GM15510 (cell line): ENCODE measurements at regions not wholly inside any gene's neighbourhood (a gene's known extent, or its start where the extent isn't known, plus 50 kb on each side); places are given as distances from the start of the nearest gene placed in this dataset.

Experiments
- POLR2A ChIP-seq: IDR thresholded peaks from 3 replicates; pipeline ENCODE4 v1.6.1; 2011; ENCODE audit warnings: borderline replicate concordance; ENCODE audit not compliant: insufficient read length; ENCODE audit errors: extremely low read depth

DNA sequence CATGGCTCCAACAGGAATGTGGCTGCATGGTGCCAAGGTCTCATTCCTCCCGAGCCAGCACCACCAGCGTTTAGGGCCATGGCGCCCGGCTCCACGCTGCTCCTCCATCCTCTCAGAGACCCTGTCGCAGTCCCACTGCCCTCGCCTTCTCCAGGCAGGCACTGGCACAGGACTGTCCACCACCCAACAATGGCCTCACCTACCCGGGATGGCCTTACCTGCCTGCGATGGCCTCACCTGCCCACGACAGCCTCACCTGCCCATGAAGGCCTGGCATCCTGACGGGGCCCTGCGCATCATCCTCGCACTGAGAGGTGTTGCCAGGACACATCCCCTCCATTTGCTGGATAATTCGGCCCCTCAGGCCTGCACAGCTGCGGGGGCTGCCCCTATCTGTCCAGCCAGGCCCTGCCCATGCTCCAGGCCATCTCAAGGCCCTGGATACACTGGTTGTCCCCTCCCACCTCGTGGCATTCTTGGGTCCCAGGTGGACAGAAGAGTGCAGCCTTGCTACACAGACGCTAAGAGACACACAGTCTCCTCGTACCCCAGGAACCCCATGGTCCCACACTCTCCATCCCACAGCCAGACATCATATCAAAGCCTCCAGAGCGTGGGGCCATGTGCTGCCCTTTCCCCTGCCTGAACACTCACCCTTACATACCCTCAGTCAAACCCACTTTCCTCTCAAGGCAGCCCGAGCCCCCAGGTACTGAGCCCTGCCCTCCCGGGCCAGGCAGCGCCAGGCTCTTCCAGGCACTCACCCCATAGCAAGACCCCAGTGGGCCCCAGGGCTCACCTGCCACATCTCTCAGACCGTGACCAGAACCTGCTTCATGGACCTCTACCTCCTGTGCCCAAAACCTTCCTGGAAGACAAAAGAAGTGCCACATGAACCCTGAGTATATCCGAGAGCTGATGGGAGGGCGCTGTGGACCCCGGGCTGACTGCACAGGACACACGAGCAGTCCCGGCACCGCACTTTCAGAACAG lies 268.6 kb downstream of the EIPR1 start:
- no peak for TF ChIP-seq POLR2A

DNA sequence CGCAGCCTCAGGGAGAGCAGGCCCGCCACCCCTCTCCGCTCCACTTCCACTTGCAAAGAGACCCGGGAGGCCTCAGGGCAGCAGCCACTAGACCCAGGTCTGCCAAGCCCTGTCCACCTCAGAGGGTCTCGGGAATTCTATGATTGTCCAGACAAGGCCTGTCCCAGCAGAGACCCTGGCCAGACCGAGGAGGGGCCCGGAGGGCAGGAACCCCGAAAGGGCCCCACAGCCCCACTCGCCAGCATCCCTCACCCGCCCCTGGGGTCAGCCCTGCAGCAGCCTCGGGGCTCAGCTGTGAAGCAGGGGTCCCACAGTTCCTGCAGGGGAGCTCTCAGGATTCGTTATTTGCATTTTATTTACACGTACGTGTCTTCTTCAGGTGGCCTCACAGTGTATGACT lies 269.5 kb downstream of the EIPR1 start:
- TF ChIP-seq POLR2A = no peak

DNA sequence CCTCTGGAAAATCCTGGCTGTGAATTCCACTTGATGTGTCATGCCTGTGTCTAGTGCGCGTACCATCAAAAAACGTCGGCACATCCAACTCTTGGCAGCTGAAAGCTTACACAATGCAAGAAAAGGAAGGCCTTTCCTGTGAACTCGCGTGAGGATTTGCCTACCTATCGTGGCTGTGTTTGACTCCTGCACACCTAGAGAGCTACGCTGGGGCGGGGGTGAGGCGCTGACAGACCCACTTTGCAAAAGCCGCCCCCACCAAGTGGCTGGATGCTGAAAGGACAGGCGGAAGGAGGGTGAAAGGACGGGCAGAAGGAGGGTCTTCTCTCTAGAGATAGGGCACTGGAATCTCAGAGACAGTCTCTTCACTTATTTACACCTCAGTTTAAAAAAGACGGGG lies 270.1 kb downstream of the EIPR1 start:
- TF ChIP-seq POLR2A = no peak

DNA sequence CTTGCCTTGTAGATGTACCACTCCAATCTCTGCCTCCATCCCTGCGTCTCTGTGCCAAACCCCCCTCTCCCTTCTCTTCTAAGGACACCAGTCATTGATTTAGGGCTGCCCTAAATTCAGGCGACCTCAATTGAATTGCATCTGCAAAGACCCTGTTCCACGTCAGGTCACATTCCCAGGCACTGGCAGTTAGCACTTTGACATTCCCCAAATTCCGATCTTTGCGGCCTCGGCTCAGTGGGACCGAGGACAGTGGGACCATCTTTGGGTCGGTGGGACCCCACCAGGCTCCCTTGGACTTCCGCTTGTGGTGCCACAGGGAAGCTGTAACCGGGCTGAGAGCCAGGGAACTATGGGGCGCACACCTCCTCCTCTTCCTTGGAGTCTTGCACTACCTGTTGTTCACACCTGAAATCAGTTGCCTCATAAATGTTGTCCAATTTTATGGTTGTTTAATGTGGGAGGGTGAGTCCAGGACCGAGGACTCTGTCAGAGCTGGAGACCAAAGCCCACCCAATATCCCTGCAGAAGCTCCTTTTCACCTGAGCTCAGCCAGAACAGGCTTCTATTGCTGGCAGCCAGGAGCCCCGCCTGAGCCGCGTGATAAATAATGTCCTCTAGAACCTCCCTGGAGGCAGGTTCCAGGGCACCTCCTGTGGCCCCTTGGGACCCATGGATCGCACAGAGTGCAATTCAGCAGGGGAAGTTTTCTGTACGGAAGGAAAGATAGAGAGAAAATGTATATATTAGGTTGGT lies 271.6 kb downstream of the EIPR1 start:
- no peak for TF ChIP-seq POLR2A

DNA sequence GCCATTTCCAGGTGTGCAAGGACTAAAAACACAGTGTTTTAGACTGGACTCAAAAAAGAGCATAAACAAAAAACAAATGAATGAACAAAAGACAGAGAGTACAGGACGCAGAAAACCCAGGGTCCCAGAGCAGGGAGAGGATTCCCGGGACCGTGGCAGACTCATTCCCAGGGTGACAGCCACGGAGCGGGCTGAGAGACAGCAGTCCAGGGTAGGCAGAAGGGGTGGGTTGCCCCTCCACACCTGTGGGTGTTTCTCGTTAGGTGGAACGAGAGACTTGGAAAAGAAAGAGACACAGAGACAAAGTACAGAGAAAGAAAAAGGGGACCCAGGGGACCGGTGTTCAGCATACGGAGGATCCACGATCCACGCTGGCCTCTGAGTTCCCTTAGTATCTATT lies 273.4 kb downstream of the EIPR1 start:
- no peak for TF ChIP-seq POLR2A

DNA sequence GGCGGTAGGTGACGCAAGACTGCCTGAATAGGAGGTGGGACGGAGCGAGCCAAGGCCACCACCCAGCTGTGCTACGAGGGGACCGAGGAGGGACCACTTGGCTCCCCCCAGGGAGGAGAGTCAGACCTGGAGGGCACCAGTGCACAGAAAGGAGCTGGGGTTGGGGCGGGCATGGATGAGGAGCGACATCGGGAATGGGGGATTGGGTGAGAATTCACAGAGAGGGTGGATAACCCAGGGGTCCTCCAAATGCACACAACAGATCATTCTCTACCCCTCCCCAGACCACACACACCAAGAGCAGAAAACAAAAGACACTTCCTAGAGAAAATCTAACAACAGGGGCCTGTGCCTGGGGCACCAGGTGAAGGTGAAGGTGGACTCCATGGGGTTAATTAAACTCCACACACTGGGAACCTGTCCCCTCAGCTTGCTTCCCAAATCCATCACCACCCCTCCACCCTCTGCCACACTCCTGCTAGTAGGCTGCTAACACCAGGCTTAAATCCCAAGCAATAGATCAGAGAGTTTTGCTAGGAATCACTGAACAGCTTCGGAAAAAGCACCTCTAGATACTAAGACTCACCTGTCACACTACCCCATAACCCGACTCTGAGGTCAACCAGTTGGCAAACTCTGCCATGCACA lies 274.6 kb downstream of the EIPR1 start:
- no peak for TF ChIP-seq POLR2A

DNA sequence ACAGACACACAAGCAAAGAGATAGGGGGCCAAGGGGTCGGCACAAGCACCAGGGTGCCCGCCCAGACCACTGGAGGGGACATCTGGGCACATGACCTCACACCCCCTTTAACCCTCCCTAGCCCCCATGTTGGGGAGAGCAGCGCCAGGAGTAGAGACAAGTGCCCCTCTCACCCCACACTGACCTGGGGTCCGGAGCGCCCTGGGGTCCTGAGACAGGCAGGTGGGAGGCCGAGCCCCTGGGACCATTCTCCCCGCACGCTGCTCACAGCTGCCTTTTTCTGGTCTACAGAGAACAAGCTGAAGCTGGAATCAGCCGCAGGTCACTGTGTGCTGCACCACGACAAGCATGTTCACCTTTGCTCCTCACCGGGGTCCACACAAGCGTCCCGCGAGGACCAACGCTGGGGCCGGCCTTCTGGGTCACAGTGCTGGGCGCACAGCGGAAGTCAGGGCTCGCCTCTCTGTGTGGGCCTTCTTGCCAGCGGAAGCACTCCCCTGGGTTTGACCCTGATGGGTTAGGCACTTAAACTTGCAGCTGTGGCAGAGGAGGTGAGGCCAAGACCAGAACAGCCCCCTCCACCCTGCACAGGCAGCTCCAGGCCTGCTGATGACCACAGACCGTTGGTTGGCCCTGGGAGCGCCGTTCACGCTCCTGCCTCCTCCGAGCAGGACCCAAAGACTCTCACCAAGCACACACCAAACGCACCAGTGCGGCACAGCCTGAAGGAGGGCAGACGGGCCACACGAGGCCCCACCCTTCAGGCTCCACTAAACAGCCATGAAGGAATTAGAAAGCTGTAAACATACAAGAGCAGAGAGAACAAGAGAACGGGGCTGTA lies 275.3 kb downstream of the EIPR1 start:
- no peak for TF ChIP-seq POLR2A

DNA sequence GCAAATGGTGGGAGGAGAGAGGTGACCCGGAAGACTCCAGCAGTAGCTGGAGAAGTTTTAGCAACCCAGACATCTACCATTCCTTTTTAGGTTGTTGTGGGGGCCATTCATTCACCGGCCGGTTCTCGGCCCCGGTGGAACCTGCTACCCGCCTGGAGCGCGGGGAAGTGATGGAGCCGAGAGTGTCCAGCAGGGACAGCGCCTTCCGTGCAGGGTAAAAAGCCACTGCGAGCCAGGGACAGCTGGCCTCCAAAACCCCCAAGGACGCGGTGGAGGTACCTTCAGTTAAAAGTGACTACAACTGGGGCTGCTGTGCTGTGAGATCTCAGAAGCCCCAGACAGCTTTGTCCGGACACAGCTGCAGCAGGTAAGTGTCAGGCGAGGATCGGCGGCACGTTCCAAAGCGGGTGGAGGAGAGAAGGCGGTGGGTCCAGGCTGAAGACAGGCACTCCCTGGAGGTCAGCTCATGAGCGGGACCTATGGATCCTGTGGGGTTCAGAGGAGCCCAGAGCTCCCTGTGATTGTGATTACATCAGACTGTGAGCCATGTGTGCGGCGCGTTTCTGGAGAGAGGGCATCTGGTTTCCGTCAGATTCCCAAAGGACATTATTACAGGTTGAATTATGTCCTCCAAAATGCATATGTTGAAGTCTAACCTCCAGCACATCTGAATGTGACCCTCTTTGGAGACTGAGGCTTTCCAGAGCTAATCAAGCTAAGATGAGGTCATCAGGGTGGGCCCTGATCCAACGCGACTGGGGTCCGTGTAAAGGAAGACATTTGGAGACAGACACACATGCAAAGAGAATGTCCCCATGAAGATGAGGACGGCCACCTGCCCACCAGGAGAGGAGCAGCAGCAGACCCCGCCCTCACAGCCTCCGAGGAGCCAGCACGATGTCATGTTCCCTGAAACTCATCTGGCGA lies 276.3 kb downstream of the EIPR1 start:
- no peak for TF ChIP-seq POLR2A

DNA sequence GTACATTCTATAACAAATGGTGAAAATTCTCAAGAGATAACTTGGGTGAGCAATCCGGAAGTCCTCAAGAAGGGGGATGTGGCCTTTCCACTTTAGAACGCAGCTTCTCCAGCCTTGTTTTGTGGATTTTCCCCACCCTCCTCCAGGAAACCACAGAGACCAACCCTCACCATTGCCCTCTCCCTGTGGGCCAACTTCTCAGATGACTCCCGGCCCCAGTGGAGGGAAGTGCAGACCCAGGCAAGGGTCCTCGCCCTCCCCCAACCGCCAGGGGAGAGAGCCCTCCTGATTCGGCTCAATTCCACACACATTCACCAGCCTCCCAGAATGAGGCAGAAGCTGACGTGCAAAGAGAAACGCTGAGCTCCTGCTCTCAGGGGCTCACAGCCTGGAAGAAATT lies 277.2 kb downstream of the EIPR1 start:
- no peak for TF ChIP-seq POLR2A

DNA sequence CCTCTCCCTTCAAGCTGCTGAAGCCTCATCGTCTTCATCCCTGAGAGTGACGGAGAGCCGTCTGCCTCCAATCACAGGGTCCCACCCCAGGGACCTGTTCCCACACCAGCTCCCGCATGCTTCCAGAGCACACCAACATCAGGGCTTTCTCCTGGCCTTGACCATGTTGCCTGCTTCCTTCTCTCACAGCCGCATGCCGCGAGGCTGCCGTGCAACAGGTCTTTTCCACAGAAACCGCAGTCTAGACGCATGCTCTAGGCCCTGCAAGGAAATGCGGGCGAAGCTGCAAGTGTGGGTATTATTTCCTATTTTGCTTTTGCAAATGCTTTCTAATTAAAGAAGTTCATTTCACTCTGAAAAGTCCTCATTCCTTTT lies 277.8 kb downstream of the EIPR1 start:
- no peak for TF ChIP-seq POLR2A

DNA sequence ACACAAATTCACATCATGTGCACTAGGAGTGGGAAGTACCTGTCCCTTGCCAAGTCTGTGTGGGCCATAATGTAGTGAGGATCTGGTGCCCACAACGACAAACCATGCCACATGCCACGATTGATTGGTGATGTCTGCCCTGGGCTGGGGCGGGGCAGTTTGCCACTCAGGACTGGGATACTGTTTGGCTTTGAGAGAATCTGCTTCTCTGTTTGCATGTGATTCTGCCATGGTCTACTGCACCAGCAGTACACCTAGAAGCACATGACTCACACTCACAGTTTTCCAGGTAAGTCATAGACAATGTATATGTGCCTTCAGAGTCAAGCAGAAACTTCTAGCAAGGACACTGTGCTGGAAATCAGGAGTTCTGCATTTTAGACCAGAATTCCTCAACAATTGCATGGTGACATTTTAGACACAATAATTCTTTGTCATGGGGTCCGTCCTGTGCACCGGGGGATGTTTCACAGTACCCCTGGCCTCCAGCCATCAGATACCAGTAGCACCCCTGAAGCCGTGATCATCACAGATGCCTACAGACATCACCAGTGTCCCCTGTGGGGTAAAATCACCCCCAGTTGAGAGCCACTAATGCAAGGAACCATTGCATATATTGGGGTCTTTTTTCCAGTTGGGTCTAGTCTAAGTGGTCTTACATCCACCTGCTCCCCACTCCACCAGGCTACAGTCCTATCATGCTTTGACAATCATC lies 278.3 kb downstream of the EIPR1 start:
- no peak for TF ChIP-seq POLR2A

DNA sequence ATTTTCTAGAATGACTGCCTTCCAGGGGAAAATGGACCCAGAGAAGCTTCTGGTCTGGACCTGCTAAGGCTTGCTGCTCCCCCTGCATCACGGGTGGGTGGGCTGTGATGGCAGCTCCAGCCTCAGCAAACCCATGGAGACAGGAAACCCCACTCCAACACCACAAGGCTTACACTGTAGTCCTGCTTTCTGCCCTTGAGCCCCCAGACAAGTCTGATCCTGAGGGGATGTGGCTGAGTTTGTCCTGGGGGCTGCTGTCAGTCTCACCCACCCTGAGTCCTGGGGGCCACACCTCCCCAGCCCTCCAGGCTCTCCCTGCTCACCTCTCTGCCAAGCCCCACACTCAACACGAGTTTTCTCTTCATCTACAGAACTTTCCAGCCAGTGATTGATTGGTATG lies 279.4 kb downstream of the EIPR1 start:
- no peak for TF ChIP-seq POLR2A

DNA sequence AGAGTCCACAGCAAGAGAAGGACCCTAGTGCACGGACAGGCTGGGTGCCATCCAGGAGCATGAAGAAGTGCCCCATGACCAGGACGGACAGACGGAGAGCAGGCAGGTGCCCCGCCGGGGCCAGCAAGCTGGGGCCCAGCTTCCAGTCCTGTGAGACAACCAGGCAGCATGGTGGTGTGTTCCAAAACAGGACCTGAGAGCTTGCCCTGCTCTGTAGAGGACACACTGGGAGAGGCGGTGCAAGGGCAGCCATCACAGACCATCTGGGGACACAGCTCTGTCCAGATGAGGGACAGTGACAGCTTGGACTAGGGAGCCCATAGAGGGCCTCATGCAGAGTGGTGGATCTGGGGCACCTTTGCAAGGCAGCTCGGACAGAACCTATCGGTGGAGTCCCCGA lies 279.8 kb downstream of the EIPR1 start:
- no peak for TF ChIP-seq POLR2A
